ENCODE measurements at regions not wholly inside any gene's neighbourhood (a gene's known extent, or its start where the extent isn't known, plus 50 kb on each side); places are given as distances from the start of the nearest gene placed in this dataset.

- no peak for TF ChIP-seq REST (IDR thresholded peaks at IDR 0.05; ENCODE audit: insufficient read depth in 1 of 2, low read depth in 2 of 2, low read length in 2 of 2)
- no peak for TF ChIP-seq SIN3A (IDR thresholded peaks at IDR 0.05; ENCODE audit: borderline replicate concordance, insufficient read depth, low read length)
- no peak for TF ChIP-seq POLR2AphosphoS5 (IDR thresholded peaks at IDR 0.05; ENCODE audit: low read depth, low read length)
These were observed 135.2 kb upstream of the BCL6 start for GRCh38 chr3:187880441-187880840.

Data from PFSK-1 (cell line).